Activated CD8-positive, alpha-beta memory T cell treated with anti-CD3 and anti-CD28 coated beads, Interleukin-2, amount 50 U/mL, for 4 hours (primary cell): ENCODE measurements at regions not wholly inside any gene's neighbourhood (a gene's known extent, or its start where the extent isn't known, plus 50 kb on each side); places are given as distances from the start of the nearest gene placed in this dataset.

Source experiments
- DNase-seq: peaks from one replicate; pipeline ENCODE4 v3.0.0-alpha.2; 2020

DNA sequence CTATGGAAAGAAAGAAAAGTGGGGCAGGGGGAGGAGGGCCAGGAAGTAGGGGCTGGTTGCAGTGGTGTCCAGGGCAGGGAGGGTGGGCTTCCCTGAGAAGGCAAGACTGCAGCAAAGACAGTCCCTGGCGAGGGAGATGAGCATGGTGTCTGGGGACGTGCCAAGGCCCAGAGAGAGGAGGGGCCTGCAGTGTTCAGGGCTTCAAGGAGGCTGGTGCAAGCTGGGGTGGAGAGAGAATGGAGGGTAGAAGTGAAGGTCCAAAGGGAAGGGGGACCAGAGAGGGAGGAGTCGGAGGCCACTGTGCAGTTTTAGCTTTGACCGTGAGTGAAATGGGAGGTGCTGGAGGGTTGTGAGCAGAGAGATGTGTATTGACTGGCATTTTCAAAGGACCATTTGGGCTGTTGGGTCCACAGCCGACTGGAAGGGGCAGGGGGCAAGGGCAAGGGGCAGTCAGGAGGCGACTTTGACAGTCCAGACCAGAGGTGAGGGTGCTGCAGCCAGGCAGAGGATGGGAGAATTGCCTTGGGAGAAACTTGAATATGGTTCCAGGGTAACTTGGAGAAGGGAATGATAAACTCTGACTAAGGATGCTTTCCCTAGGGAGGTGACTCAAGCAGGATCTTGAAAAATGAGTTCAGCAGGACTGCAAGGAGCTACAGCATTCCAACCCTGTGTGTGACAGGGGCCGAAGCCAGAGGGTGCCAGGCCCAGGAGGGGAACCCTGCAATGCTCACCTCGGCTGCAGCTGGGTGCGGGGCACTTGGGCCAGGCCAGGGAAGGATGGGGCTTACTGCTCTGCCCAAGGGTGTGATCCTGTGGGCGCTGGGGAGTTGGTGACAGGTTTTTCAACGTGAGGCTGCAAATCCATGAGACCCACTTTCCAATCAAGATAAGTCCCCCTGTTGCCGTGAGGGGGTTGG, 177.1 kb upstream of the HAAO start:
- DNase-seq = no peak

DNA sequence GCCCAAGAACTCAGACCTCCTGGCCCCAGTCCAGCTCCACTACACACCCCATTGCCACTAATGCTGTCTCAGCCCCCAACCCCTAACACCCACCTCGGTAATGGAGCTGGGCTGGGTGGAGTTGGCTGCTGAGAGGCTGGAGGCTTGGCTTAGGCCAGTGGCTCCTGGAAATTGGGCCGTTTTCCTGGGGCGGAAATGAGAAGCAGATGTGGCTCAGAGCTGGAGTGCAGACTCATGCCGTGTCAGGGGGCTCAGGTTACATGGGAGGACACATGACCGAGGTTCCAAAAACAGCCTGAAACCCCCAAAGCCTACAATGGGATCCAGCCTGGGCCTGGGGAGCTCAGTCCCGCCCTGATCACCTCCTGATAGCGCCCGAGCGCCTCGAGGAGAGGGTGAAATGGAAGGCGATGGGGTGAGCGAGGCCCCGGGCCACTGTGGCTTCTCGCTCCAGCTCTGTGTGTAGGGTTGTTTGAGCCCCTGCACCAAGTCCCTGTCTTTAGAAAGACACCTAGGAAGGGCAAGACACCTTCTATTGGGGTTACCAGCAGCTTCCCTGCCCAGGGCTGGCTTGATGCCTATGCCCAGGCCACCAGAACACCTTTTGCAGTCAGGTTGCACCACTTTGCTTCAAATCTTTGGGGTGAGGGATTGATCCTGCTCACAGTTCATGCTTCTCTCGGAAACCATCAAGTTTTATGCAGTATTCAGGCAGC, 175.7 kb upstream of the HAAO start:
- DNase-seq = no peak

- no peak for DNase-seq
Measured at GRCh38 chr2:42965910-42966309, 173.5 kb upstream of the HAAO start.

DNA sequence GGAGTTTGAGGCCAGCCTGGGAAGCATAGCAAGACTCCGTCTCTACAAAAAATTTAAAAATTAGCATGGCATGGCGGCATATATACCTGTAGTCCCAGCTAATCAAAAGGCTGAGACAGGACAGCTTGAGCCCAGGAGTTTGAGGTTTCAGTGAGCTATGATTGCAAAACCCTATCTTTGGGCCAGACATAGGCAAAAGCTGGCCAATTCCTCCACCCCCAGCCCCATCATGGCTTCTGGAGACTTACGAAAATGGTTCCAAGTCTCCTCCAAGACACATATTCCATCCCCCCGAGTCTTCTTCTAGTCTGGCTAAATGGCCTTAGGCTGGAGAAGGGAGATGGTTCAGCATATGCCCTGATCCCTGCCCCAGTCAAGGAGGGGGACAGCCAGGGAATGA, 172.8 kb upstream of the HAAO start:
- DNase-seq = no peak

DNA sequence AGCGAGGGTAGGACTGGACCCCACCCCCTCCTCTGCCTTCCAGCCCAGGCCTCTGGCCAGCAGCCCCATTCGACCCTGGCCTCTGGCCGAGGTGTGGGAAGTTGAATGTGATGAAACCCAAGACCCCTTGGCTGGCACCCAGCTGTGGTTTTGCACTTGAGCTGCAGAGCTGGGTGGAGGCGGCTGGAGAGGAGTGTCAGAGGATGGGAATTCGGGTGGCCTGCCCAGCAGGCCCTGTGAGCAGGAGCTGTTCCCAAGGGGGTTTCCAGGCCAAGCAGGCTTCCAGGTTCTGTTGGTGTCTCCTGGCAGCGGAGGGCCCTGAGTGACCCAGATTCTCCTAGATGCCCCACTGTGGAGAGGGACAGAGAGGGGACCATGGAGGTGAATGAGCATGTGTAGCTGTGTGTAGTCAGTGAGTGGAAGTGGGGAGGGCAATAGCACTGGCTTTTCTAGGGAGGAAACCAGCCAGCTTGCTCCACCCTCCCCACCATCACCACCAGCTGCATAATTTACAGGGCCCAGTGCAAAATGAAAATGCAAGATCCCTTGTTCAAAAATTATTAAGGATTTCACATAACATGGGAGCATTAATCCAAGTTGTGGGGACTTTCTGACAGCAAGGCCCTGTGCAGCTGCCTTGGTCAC, 172.2 kb upstream of the HAAO start:
- DNase-seq = no peak

DNA sequence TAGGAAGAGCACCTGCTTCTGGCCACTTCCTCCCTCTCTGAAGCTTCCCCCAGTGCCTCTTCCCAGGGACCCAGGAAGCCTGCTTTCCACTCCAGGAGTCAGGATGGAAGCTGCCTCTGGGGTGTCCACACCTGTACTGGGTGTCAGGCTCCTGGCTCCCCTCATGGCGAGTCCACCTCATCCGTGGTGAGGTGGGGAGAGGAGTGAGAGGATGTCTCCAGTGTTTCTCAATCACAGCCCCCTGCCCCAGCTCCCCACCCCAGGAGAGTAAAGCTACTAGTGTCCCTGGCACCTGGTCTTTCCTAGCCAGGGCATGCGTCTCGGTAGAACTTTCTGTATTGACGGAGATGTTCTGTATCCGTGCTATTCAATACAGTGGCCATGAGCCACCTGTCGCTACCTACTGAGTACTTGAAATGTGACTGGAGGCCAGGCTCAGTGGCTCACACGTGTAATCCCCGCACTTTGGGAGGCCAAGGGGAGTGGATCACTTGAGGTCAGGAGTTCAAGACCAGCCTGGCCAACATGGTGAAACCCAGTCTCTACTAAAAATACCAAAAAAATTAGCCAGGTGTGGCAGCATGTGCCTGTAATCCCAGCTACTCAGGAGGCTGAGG, 171.2 kb upstream of the HAAO start:
- DNase-seq = no peak

DNA sequence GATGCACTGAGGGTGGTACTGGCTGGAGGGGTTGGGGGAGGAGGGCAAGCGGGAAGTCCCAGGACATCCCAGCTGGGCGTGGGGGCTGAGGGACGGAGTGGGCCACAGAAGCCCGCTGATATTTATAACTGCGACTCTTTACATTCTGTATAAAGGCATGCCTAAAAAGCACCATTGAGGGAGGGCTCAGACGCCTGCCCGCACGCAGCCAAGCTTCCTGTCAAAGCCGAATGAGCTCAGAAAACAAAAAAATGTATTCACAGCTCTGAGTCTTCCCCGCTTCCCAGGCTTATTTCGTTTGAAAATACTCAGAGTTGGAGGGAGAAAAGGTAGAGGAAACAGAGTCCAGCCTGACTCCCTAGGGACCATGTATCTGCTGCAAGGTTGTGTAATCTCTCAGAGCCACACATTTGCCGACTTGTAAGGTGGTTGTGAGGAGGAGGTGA, 170.1 kb upstream of the HAAO start:
- DNase-seq = no peak

- no peak for DNase-seq
Measured at GRCh38 chr2:42961961-42962360, 169.6 kb upstream of the HAAO start.

DNA sequence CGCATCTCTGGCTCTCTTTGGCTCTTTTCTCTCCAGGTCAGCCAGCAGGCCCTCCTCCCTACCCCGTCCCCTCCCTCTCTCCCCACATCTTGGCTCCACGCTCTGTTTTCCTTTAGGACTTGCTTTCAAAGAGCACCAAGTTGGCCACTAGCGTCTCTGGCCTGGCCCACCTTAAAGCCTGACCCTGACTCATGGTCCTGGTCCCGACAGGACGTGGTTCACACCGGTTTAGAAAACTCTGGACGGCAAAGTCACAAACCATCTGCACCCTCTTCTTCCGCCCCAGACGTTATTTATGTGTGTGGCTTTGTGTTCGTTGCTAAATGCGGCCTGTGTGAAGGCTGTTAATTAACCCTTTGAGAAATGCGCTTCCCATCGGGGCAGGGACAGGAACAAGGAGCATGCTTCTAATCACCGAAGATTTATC, 169.0 kb upstream of the HAAO start:
- DNase-seq = no peak

DNA sequence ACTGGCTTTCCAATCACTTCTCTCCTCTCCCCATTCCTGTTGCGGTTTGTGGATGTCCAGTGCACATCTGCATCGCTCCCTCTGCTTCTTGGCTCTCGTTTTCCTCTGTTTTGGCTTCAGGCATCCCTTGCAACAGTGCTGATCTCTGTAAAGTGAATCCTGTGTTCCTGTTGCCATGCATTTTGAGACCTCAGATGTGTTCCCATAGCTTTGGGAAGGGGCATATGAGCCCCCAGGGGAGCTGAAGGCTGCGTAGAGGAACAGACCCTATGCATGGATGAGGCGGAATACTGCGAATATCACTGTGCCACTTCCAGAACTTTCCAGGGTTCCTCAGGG, 168.4 kb upstream of the HAAO start:
- no peak for DNase-seq

DNA sequence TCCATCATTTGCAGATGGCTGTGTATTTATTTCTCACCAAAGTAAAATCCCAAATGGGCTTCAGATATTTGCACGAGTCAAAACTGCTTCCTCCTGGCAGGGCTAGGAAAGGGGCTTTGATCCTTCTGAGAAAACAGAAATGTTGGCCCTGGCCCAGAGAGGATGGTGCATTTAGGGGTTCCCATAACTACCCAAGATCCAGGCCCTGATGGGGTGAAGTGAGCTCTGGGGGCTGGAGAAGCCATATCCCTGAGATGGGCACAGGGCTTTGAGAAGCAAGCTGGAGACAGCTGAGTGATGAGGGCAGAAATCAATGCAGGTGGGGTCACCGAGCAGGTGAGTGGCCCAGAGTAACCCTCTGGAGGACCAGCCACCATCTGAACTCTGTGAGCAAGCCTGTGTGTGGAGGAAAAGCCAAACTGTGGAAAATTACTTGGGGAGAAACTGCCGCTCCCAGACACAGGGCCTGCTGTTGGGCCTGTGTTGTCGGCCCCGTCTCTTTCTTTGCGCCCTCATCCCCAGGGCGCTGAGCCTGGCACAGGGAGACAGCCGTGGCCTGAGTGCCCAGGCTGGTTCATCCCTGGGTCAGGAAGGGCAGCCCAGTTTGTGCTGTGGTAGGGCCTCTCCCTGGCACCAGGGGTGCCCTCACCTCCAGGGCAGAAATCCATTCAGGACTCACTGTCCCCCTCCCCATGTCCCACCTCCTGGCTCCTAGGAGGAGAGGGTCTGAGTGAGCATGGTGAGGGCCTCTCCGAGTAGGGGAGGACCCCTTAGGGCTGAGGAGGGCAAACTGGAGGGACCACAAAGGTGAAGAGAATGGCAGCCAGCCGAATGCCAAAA, 167.8 kb upstream of the HAAO start:
- DNase-seq = no peak

DNA sequence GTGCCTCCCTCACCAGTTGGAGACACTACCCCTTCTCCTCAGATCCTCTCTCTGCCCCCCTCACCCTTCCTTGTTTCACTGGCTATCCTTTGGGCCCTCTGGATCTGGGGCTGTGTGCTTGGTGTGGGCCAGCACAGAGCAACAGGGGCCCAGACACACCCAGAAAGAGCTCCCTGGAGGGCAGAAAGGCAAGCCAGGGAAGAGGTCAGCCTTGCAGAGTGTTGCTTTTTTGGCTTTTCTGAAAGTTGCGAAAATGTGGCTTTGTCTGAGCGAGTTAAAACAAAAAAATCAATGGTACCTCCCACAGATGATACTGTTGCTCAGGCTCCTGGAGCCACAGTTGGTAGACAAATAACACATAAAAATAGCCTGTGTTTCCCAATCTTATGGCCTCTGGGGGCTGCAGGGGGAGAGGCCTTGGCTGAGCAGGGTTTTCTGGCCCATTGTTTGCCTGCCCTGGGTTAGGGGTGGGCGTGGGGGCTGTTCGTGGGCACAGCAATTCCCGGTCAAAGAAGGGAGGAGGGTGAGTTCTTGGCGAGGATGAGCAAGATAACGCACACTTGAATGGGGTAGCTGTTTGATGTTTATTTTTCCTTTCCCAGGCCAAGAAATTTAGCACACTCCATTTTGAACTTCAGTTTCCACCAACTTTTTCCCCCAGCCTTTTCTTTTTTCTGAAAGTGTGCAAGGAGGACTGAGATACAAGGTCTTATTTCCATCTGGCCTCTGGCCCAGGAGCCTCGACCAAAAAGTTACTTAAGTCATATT, 167.0 kb upstream of the HAAO start:
- DNase-seq = no peak

GRCh38 chr2:42958741-42959233, 166.4 kb upstream of the HAAO start:
- no peak for DNase-seq

GRCh38 chr2:42957861-42958301, 165.5 kb upstream of the HAAO start:
- no peak for DNase-seq

- DNase-seq = no peak
Measured at GRCh38 chr2:42957109-42957860, 164.9 kb upstream of the HAAO start.

DNA sequence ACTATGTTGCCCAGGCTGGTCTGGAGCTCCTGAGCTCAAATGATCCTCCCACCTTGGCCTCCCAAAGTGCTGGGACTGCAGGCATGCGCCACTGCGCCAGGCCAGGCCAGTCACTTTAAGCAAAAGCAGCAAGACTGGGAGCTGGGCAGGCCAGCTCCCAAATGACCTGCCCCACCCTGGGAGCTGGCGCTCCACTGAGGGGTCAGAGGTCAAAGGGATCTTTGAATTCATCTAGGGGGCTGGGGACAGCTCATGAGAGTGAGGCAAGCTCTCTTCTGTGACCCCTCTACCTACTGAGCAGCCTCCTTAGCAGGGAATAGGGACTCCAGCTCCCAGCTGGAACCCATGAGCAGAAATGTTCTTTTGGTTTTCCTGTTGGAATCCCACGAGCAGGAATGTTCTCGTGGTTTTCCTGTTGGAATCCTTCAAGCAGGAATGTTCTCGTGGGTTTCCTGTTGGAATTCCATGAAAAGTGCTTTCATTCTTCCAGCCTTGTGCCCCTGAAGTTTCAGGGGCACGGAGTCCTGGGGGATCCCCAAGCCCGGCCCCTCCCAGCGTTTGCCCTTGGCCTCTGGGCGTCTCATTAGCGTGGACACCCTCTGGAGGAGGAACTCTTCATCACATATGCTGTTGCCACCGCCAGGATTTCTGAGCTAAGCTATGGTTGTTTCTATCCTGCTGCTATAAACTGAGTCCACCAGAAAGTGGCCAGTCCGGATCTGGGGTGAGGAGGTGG, 162.0 kb upstream of the HAAO start:
- DNase-seq = no peak

- no peak for DNase-seq
Measured at GRCh38 chr2:42953216-42953615, 160.8 kb upstream of the HAAO start.

- DNase-seq = no peak
Measured at GRCh38 chr2:42951263-42951938, 159.0 kb upstream of the HAAO start.

DNA sequence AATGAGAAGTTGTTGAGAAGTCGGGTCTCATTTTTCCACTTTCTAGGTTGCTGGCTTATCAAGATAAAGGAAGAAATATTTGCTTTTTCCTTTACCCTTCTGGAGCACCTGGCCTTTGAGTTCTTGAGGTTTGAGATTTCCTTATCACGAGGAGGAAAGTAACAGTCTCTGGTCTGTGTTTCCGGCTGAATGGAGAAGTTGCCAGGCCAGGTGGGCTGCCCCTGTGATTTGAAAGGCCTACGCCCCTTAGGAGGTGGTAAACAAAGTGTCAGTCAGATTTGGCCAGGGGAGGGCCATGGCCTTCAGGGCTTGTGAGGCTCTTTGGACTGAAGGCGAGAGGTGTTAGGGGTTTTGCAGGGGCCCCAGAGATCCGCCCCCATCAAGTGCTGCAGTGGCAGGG, 156.7 kb upstream of the HAAO start:
- DNase-seq = no peak
